Neural progenitor cell (in vitro differentiated cells): ENCODE measurements at regions not wholly inside any gene's neighbourhood (a gene's known extent, or its start where the extent isn't known, plus 50 kb on each side); places are given as distances from the start of the nearest gene placed in this dataset.

Experiments used
- DNase-seq: peaks from one replicate; pipeline ENCODE4 v3.0.0-alpha.2; 2016; ENCODE audit warnings: low spot score
- H2AFZ ChIP-seq: fragments of 200-600 bp; sonication (generic); replicated peaks from 2 replicates; pipeline ENCODE4 v1.6.1; 2016; ENCODE audit warnings: antibody characterized with exemption
- H3F3A ChIP-seq: fragments of 200-600 bp; sonication (generic); 2 replicates; pipeline ENCODE4 v1.6.1; 2016; ENCODE audit warnings: antibody characterized with exemption, low read depth
- H3K27ac ChIP-seq: fragments of 200-600 bp; sonication (generic); 2 replicates; pipeline ENCODE4 v1.5.1; 2016; ENCODE audit warnings: mild to moderate bottlenecking
- H3K27me3 ChIP-seq: fragments of 200-600 bp; sonication (generic); 2 replicates; pipeline ENCODE4 v1.6.1; 2016; ENCODE audit warnings: mild to moderate bottlenecking, moderate library complexity
- H3K36me3 ChIP-seq: fragments of 200-600 bp; sonication (generic); 2 replicates; pipeline ENCODE4 v1.5.1; 2016
- H3K4me1 ChIP-seq: fragments of 200-600 bp; sonication (generic); 2 replicates; pipeline ENCODE4 v1.6.1; 2016; ENCODE audit warnings: mixed run types
- H3K4me2 ChIP-seq: fragments of 200-600 bp; sonication (generic); 2 replicates; pipeline ENCODE4 v1.6.1; 2016
- H3K4me3 ChIP-seq: fragments of 200-600 bp; sonication (generic); 2 replicates; pipeline ENCODE4 v1.5.1; 2016
- H3K79me2 ChIP-seq: fragments of 200-600 bp; sonication (generic); 2 replicates; pipeline ENCODE4 v1.6.1; 2016; ENCODE audit warnings: low read depth
- H3K9ac ChIP-seq: fragments of 200-600 bp; sonication (generic); 2 replicates; pipeline ENCODE4 v1.6.1; 2016
- H3K9me3 ChIP-seq: fragments of 200-600 bp; sonication (generic); 2 replicates; pipeline ENCODE4 v1.5.1; 2016; ENCODE audit warnings: low read depth
- H4K20me1 ChIP-seq: fragments of 200-600 bp; sonication (generic); 2 replicates; pipeline ENCODE4 v1.6.1; 2016; ENCODE audit warnings: low read depth
- H3K27ac Mint-ChIP-seq: 3 replicates; pipeline ENCODE4 v1.8.0; 2021; ENCODE audit warnings: mixed read lengths
- H3K27me3 Mint-ChIP-seq: 2 replicates; pipeline ENCODE4 v1.8.0; 2022; ENCODE audit warnings: low read depth, mild to moderate bottlenecking, inconsistent platforms, moderate library complexity, mixed read lengths; ENCODE audit not compliant: insufficient read depth
- H3K36me3 Mint-ChIP-seq: 3 replicates; pipeline ENCODE4 v1.8.0; 2021; ENCODE audit warnings: mixed read lengths
- H3K4me1 Mint-ChIP-seq: 3 replicates; pipeline ENCODE4 v1.8.0; 2021; ENCODE audit warnings: mixed read lengths
- H3K4me3 Mint-ChIP-seq: 3 replicates; pipeline ENCODE4 v1.8.0; 2021; ENCODE audit warnings: mild to moderate bottlenecking, moderate library complexity, mixed read lengths
- H3K9me3 Mint-ChIP-seq: 3 replicates; pipeline ENCODE4 v1.8.0; 2020; ENCODE audit warnings: mixed read lengths
- CTCF ChIP-seq: fragments of 200-600 bp; sonication (generic); IDR thresholded peaks from 2 replicates; pipeline ENCODE4 v1.5.1; 2017; ENCODE audit warnings: antibody characterized with exemption, mild to moderate bottlenecking
- EZH2 ChIP-seq: fragments of 200-600 bp; sonication (generic); IDR thresholded peaks from 2 replicates; pipeline ENCODE4 v1.6.1; 2017; ENCODE audit warnings: antibody characterized with exemption, mild to moderate bottlenecking, moderate library complexity
- EZH2phosphoT487 ChIP-seq: fragments of 200-600 bp; sonication (generic); IDR thresholded peaks from 2 replicates; pipeline ENCODE4 v1.6.1; 2017; ENCODE audit warnings: antibody characterized with exemption

GRCh38 chr20:22480336-22480735, 104.0 kb downstream of the FOXA2 start:
- Histone ChIP-seq H3K36me3 (no peaks in the 10 kb centered on the region), H3K79me2 (no peaks in the 10 kb centered on the region), H4K20me1 (no peaks in the 10 kb centered on the region), H3K9ac (no peak overlapping the region), H3K4me3 (no peak overlapping the region), H3K9me3 (no peaks in the 10 kb centered on the region), H3K27ac (no peak overlapping the region), H3K27me3 (peaks cover 3% of the 10 kb centered on the region), H3K4me2 (no peak overlapping the region), H3K4me1 (no peaks in the 10 kb centered on the region), H2AFZ (no peak overlapping the region), H3F3A (no peaks in the 10 kb centered on the region)
- Mint-ChIP-seq H3K9me3 (peaks cover 4% of the 10 kb centered on the region), H3K4me3 (no peak overlapping the region), H3K27ac (no peak overlapping the region), H3K27me3 (peaks cover 8% of the 10 kb centered on the region), H3K4me1 (no peaks in the 10 kb centered on the region), H3K36me3 (no peaks in the 10 kb centered on the region)
- TF ChIP-seq CTCF, result no peak
- no peak for TF ChIP-seq EZH2phosphoT487
- TF ChIP-seq EZH2, result no peak
- DNase-seq, result no peak

GRCh38 chr20:22475662-22476061, 108.7 kb downstream of the FOXA2 start:
- Histone ChIP-seq H3K36me3 (no peaks in the 10 kb centered on the region), H2AFZ (no peak overlapping the region), H3K4me3 (no peak overlapping the region), H3K4me1 (no peaks in the 10 kb centered on the region), H3K27me3 (peaks cover 3% of the 10 kb centered on the region), H3K27ac (no peak overlapping the region), H3K9ac (no peak overlapping the region), H3F3A (peaks cover 4% of the 10 kb centered on the region), H3K79me2 (no peaks in the 10 kb centered on the region), H3K4me2 (no peak overlapping the region), H3K9me3 (no peaks in the 10 kb centered on the region), H4K20me1 (no peaks in the 10 kb centered on the region)
- no peaks in the 10 kb centered on the region for H3K4me1 Mint-ChIP-seq
- DNase-seq, result no peak
- TF ChIP-seq EZH2 (no peak), EZH2phosphoT487 (no peak), CTCF (no peak)
- H3K27me3 Mint-ChIP-seq, result peaks cover 14% of the 10 kb centered on the region
- no peak overlapping the region for H3K27ac Mint-ChIP-seq
- H3K36me3 Mint-ChIP-seq, result no peaks in the 10 kb centered on the region
- no peak overlapping the region for H3K4me3 Mint-ChIP-seq
- peaks cover 4% of the 10 kb centered on the region for H3K9me3 Mint-ChIP-seq

DNA sequence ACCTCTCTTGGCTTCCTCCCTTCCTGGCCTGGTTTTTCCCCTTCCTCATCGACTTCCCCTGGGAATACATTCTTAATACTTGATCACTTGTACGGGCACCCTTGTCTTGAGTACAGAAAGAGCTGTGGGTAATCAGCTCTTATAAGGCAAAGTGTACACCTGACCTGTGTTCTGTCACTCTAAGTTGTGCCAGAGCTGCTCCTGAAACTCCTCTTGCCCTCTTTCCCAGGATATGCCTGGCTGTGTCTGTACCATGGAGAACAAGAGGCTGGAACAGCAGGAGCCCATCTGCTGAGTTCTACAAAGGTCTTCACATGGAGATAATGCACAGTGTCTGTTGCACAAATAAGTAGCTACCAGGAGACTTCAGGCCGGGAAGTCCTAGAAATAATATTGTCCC, 110.1 kb downstream of the FOXA2 start:
- Histone ChIP-seq H3K27ac (no peak overlapping the region), H4K20me1 (no peaks in the 10 kb centered on the region), H3K36me3 (no peaks in the 10 kb centered on the region), H3K4me3 (no peak overlapping the region), H3F3A (peaks cover 4% of the 10 kb centered on the region), H3K9me3 (no peaks in the 10 kb centered on the region), H2AFZ (no peak overlapping the region), H3K9ac (no peak overlapping the region), H3K27me3 (peaks cover 3% of the 10 kb centered on the region), H3K4me2 (no peak overlapping the region), H3K4me1 (no peaks in the 10 kb centered on the region), H3K79me2 (no peaks in the 10 kb centered on the region)
- H3K4me3 Mint-ChIP-seq, result no peak overlapping the region
- H3K27me3 Mint-ChIP-seq, result peaks cover 14% of the 10 kb centered on the region
- H3K4me1 Mint-ChIP-seq, result no peaks in the 10 kb centered on the region
- no peak for DNase-seq
- H3K36me3 Mint-ChIP-seq, result no peaks in the 10 kb centered on the region
- no peak for TF ChIP-seq CTCF
- no peak for TF ChIP-seq EZH2phosphoT487
- no peak for TF ChIP-seq EZH2
- H3K27ac Mint-ChIP-seq, result no peak overlapping the region
- peaks cover 4% of the 10 kb centered on the region for H3K9me3 Mint-ChIP-seq
